SU-DHL-6 (cell line): ENCODE measurements at regions not wholly inside any gene's neighbourhood (a gene's known extent, or its start where the extent isn't known, plus 50 kb on each side); places are given as distances from the start of the nearest gene placed in this dataset.

ENCODE experiments used
- CTCF ChIP-seq: fragments of 200-600 bp; sonication (generic); IDR thresholded peaks from one replicate; pipeline ENCODE4 v1.5.1; 2017; ENCODE audit warnings: antibody characterized with exemption, mild to moderate bottlenecking, low read length, moderate library complexity; ENCODE audit not compliant: insufficient read depth, poor library complexity, severe bottlenecking
- EZH2phosphoT487 ChIP-seq: fragments of 200-600 bp; sonication (generic), shearing (Covaris generic); conservative IDR thresholded peaks from 2 replicates; pipeline ENCODE4 v1.6.1; 2018; ENCODE audit warnings: mild to moderate bottlenecking, antibody characterized with exemption, low read length, moderate library complexity, mixed read lengths

- TF ChIP-seq CTCF (no peak), EZH2phosphoT487 (no peak)
These were observed 1099.9 kb downstream of the PLA2G4A start for GRCh38 chr1:187928696-187929095.
